GM12865 (cell line): ENCODE measurements at regions not wholly inside any gene's neighbourhood (a gene's known extent, or its start where the extent isn't known, plus 50 kb on each side); places are given as distances from the start of the nearest gene placed in this dataset.

ENCODE experiments used
- DNase-seq: peaks from one replicate; pipeline ENCODE4 v3.0.0; 2010; ENCODE audit warnings: low read depth
- H3K4me3 ChIP-seq: 2 replicates; pipeline ENCODE4 v1.5.1; 2011; ENCODE audit warnings: mild to moderate bottlenecking, low read depth, low read length, control low read depth
- TF ChIP-seq, protein P1 (sequence below): IDR thresholded peaks from 2 replicates; pipeline ENCODE4 v1.5.1; 2011; ENCODE audit warnings: low read length, control low read depth, low read depth, inconsistent platforms; ENCODE audit not compliant: insufficient read depth; ENCODE audit errors: missing control alignments

DNA sequence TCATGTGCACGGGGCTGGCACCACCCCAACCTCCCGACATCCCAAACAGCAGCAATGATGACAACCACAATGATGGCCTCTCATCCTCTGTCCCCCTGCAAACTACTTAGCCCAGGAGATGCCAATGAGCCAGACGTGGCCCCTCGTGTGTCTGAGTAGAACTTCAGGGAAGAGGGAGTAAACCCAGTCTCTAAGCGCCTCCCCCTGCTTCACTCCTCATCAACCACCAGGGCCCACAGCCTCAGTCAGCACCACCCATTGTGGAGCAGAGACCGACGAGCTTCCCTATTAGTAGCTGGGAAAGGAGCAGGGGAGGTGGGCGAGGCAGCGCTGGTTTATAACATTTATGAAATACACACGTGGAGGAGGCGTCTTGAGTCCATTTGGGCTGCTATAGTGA is 182.7 kb upstream of the SFSWAP start:
- TF ChIP-seq, protein P1, sequence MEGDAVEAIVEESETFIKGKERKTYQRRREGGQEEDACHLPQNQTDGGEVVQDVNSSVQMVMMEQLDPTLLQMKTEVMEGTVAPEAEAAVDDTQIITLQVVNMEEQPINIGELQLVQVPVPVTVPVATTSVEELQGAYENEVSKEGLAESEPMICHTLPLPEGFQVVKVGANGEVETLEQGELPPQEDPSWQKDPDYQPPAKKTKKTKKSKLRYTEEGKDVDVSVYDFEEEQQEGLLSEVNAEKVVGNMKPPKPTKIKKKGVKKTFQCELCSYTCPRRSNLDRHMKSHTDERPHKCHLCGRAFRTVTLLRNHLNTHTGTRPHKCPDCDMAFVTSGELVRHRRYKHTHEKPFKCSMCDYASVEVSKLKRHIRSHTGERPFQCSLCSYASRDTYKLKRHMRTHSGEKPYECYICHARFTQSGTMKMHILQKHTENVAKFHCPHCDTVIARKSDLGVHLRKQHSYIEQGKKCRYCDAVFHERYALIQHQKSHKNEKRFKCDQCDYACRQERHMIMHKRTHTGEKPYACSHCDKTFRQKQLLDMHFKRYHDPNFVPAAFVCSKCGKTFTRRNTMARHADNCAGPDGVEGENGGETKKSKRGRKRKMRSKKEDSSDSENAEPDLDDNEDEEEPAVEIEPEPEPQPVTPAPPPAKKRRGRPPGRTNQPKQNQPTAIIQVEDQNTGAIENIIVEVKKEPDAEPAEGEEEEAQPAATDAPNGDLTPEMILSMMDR, result no peak

DNA sequence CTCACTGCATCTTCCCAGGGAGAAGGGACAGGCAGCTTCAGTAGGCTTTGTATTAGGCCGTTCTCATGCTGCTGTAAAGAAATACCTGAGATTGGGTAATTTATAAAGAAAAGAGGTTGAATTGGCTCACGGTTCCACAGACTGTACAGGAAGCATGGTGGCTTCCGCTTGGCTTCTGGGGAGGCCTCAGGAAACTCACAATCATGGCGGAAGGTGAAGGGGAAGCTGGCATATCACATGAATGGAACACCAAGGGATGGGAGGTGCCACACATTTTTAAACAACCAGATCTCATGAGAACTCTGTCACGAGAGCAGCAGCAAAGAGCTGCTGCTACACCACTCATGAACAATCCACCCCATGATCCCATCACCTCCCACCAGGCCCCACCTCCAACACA is 182.2 kb upstream of the SFSWAP start:
- no peak overlapping the region for H3K4me3 ChIP-seq
- no peak for DNase-seq
- TF ChIP-seq, protein P1, result no peak

More for the DNA sequence above, 182.7 kb upstream of the SFSWAP start:
- no peak overlapping the region for H3K4me3 ChIP-seq
- DNase-seq, result no peak

DNA sequence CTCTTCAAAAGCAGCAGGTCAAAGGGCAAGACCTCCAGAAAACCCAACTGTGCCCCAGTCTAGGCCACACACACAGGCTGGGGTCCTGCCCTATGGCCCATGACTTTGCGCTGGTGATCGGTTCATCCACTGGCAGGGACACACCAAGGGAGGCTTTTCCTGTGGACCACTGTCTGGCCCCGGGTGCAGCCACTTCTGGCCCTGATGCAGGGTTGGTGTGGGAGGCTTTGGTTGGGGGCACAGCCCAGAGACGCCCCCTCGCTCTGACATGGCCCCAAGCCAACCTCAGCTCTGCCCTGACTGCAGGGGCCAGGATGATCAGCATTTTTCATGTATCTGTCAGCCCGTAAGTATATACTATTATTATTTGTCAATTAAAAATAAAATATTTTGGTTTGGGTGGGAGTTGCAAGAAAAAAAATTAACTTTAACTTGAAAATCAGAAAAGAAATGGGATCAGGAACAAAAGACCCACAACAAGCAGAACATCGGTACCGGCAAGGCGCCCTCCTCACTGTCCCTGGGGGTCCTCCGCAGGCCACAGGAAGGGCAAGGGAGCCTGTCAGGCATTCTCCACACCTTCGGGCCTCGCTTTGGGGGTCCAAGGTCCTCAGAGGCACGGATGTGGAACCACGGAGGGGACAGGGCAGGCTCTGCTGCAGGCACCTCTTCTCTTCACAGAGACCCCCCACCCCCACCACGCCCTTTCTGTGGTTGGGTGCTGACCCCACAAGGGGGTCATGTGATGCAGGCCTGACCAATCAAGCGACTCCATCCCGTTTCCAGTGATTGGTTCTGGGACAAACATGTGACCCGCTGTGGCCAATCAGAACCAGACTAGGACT is 181.5 kb upstream of the SFSWAP start:
- no peak for DNase-seq

DNA sequence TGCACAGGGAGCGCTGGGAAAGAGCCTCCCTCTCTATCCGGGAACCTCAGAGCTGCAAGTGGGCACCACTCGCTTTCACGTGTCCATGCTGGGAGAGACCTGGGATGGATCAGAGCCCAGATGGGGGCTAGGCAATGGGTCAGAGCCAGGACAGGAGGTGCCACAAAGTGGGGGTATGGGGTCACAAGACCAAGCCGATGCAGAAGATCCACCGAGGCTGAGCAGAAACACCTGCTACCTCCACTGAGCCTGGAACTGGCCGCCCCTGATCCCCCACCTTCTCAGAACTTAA is 180.9 kb upstream of the SFSWAP start:
- DNase-seq, result no peak
- H3K4me3 ChIP-seq, result no peak overlapping the region
- TF ChIP-seq, protein P1, result no peak

More for the DNA sequence above, 181.5 kb upstream of the SFSWAP start:
- TF ChIP-seq, protein P1, result no peak
- no peak overlapping the region for H3K4me3 ChIP-seq

DNA sequence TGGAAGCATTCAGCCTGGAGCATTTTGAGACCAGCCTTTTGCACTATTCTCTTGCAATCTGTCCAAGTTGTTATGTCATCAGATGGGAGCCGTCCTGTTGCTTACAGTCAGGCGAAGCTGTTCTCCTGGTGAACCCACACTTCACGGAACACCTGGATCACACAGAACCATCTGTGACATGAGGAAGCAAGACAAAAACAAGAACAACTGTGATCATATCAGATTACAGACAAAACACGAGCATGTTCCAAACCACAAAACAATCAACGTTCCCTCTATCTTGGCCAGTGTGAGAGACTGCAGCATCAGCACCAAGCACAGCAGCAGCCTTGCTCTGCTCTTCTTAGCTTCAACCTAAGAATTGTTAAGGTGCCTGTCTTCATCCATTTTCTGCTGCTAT is 180.5 kb upstream of the SFSWAP start:
- DNase-seq, result no peak
- no peak overlapping the region for H3K4me3 ChIP-seq
- TF ChIP-seq, protein P1, result no peak

DNA sequence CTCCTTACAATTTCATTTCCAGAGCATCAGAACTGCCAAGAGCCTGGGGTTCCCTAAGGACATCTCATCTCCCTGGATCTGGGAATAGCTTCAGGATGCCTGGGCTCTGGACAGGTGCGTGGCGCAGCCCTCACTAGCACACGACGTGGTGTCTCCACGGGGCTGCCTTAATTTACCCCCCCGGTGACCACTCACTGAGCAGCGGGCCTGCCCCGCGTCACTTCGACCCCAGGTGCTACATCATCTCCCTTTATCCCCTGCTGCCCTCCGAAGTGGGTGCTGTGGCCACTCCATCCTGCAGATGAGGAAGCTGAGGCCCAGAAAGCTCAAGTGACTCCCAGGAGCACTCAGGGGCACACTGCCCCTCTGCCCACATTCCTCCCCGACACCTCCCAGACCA is 177.8 kb upstream of the SFSWAP start:
- H3K4me3 ChIP-seq, result no peak overlapping the region
- DNase-seq, result no peak
- TF ChIP-seq, protein P1, result no peak

DNA sequence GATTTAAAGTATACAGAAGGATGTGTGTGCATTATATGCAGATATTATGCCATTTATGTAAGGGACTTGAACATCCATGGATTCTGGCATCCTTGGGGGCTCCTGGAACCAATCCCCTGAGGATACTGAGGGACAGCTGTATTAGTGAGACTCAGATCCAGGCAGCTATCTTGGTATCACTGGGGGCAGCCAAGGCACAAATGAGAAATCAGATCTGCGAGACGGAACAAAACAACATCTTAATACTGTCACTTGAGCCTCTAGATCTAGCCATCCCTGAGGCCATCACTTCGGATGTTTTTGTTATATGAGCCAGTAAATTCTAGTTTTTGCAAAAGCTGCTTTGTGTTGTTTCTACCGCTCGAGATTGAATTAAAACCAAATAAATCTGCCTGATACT is 175.1 kb upstream of the SFSWAP start:
- TF ChIP-seq, protein P1, result no peak
- H3K4me3 ChIP-seq, result no peak overlapping the region
- no peak for DNase-seq
